Mucosa of stomach (tissue), 1 donor: ENCODE measurements at regions not wholly inside any gene's neighbourhood (a gene's known extent, or its start where the extent isn't known, plus 50 kb on each side); places are given as distances from the start of the nearest gene placed in this dataset.

Source experiments
- H3K27me3 ChIP-seq: one replicate; pipeline ENCODE4 v1.7.0; 2013; ENCODE audit warnings: mild to moderate bottlenecking, low read length; ENCODE audit not compliant: control insufficient read depth, insufficient read depth
- H3K36me3 ChIP-seq: one replicate; pipeline ENCODE4 v1.7.0; 2013; ENCODE audit warnings: low read length; ENCODE audit not compliant: control insufficient read depth, insufficient read depth
- H3K4me1 ChIP-seq: one replicate; pipeline ENCODE4 v1.7.0; 2013; ENCODE audit warnings: mild to moderate bottlenecking, low read length; ENCODE audit not compliant: control insufficient read depth, insufficient read depth
- H3K4me3 ChIP-seq: one replicate; pipeline ENCODE4 v1.7.0; 2013; ENCODE audit warnings: low read length
- H3K9ac ChIP-seq: one replicate; pipeline ENCODE4 v1.7.0; 2013; ENCODE audit warnings: mild to moderate bottlenecking, low read length, moderate library complexity
- H3K9me3 ChIP-seq: one replicate; pipeline ENCODE4 v1.7.0; 2013; ENCODE audit warnings: mild to moderate bottlenecking, low read length, moderate library complexity; ENCODE audit not compliant: control insufficient read depth
- donor health status: Pancreatic carcinoma.

DNA sequence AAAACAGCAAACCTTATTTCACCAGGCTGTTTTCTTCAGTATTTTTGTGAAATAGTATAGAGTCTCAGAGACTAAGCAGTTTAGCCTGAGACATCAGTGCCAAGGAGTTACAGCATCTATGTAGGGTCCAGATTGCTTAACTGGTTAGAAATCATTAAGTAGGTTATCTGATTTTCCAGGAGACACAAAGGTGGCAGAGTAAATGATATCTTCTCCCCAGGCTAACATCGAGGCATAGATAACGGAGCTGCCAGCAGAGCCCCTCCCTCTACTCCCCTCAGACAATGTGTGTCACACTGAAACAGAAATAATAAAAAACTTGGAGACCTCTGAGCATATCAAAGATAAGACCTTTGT lies 473.0 kb upstream of the CITED2 start:
- H3K27me3 ChIP-seq: no peaks in the 10 kb centered on the region
- H3K9ac ChIP-seq: no peak overlapping the region
- H3K36me3 ChIP-seq: no peaks in the 10 kb centered on the region
- H3K4me1 ChIP-seq: peaks cover 8% of the 10 kb centered on the region
- no peaks in the 10 kb centered on the region for H3K9me3 ChIP-seq
- H3K4me3 ChIP-seq: no peak overlapping the region

DNA sequence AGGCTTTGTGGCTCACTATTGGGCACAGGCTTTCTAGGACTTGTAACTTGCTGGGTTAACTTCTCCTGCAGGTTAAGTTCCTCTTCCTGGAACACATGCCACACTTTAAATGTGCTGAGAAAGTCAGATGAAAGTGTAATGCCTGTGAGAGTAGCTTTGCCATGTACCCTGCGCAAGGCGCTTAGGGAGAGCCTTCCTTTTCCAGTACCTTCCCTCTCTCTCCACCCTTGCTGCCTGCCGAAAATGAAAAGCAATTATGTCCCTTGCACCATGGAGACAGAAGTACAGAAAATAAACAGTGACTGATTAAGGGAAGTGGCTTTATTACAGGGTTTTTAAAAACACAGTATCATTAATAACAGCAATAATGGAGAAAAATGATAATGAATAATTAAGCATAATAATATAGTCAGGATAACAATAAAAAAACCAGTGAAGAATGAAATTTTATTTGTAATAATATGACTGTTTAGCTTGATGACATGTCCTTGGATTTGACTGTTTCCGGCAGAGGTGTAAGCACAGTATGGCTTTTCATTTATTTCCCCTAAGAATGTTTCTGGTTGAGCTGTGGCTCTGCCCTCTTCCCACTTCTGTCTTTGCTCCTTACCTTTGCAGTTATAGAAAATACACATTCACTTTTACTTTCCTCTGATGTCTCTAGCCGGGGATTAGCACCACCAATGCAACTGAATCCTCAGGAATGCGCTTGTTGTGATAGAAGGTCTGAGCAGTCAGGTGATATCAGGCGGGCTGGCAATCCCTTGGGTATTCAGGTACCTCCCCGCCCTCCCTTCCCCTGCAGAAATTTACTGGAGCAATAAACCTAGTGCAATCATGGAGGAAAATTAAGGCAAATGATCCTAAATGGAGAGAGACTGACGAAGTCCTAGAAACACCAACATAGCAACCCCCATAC lies 472.3 kb upstream of the CITED2 start:
- H3K9me3 ChIP-seq: no peaks in the 10 kb centered on the region
- peaks cover 8% of the 10 kb centered on the region for H3K4me1 ChIP-seq
- H3K4me3 ChIP-seq: no peak overlapping the region
- no peaks in the 10 kb centered on the region for H3K36me3 ChIP-seq
- H3K9ac ChIP-seq: no peak overlapping the region
- H3K27me3 ChIP-seq: no peaks in the 10 kb centered on the region

DNA sequence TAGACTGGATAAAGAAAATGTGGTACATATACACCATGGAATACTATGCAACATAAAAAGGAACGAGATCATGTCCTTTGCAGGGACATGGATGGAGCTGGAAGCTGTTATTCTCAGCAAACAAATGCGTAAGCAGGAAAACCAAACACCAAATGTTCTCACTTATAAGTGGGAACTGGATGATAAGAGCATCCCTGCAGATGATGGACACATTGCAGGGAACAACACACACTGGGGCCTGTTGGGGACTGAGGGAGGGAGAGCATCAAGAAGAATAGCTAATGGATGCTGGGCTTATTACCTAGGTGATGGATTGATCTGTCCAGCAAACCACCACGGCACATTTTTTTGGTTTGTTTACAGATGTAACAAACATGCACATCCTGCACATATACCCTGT lies 470.5 kb upstream of the CITED2 start:
- Histone ChIP-seq H3K27me3 (no peaks in the 10 kb centered on the region), H3K9me3 (no peaks in the 10 kb centered on the region), H3K4me1 (peaks cover 8% of the 10 kb centered on the region), H3K36me3 (no peaks in the 10 kb centered on the region), H3K4me3 (no peak overlapping the region), H3K9ac (no peak overlapping the region)

DNA sequence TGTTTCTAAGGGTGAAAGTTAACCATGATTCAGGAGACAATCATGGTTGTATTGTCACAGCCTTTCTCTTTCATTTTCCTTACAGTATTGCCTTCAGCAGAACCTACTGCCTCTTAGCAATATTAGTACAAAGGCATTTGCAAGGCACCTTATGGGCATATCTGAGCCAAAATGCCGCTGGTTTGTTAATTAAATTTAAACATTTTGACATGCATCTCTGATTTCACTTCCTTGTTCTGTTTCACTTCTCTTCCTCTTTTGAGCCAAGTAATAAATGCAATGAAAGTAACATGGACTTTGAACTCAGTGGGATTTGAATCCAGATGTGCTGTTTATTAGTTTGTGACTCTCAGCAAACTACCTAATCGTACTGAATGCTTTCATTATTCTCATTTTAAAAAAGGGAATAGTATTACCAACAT lies 467.4 kb upstream of the CITED2 start:
- Histone ChIP-seq H3K9me3 (no peaks in the 10 kb centered on the region), H3K27me3 (no peaks in the 10 kb centered on the region), H3K4me3 (no peak overlapping the region), H3K4me1 (peaks cover 8% of the 10 kb centered on the region), H3K9ac (no peak overlapping the region), H3K36me3 (no peaks in the 10 kb centered on the region)

DNA sequence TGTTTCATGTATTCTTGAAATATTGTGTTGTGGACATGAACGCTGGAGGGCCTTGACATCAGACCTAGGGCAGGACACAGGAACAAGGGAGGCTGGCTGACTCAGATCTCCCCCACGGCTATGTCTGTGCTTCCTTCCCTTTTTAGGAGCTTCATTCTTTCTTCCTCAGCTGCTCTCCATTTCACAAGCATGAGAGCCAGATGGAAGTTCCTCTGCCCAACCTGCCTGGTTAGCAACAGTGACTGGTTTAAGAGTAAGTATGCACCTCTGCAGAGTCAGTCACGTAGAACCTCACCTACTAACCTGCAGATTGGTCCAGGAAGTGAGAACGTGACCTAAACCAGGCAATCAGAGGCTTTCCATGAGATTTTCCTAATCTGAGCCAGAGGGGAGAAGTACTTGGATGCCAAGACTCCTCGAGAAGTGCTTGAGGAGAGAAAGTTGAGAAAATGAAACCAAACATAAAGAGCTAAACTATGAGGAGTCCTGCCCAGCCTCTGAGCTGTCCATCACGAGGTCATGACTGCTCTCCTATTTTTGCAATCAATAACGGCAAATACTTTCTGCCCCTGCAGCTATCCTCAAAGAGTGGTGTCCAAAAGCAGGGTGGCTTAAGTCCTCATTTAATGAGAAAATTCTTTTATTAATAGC lies 465.2 kb upstream of the CITED2 start:
- H3K27me3 ChIP-seq: no peaks in the 10 kb centered on the region
- no peak overlapping the region for H3K4me3 ChIP-seq
- no peaks in the 10 kb centered on the region for H3K36me3 ChIP-seq
- no peak overlapping the region for H3K9ac ChIP-seq
- H3K9me3 ChIP-seq: no peaks in the 10 kb centered on the region
- no peaks in the 10 kb centered on the region for H3K4me1 ChIP-seq

DNA sequence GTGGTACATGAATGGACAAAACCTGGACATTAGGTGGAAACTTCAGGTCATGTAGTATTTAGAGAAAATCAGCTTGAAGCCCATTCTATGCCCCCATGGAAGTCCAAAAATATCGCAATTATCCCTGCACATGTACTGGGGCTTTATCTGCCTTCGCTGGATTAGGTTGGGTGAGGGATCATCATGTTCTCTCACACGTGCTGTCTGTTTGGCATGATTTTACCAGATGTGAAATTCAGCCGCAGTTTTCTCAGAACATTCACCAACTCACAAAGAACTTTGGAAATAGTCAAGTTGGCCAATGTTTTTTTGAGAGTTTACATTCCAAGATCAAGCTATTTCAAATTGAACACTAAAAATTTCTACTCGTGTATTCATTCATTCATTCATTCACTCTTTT lies 459.8 kb upstream of the CITED2 start:
- H3K36me3 ChIP-seq: no peaks in the 10 kb centered on the region
- H3K9ac ChIP-seq: no peak overlapping the region
- H3K27me3 ChIP-seq: no peaks in the 10 kb centered on the region
- no peaks in the 10 kb centered on the region for H3K9me3 ChIP-seq
- H3K4me1 ChIP-seq: no peaks in the 10 kb centered on the region
- H3K4me3 ChIP-seq: no peak overlapping the region

DNA sequence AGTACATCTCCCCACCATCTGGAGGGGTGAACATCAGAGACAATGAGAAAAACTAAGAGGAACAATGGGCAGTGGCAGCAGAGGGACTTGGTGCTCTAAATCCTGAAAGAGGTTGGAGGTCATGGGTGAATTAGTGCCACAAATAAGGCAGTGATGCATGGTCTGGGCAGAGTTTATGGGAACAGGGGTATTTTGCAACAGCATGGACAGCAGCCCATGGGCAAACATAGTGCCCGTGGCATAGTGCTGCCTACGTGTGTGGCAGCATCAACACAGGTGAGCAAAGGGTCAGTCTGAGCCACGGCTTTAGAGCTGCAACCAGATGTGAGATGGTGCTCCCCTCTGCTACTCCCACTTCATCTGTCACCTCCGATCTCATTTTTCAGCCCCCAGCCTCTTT lies 459.1 kb upstream of the CITED2 start:
- no peak overlapping the region for H3K4me3 ChIP-seq
- H3K9me3 ChIP-seq: no peaks in the 10 kb centered on the region
- no peak overlapping the region for H3K9ac ChIP-seq
- no peaks in the 10 kb centered on the region for H3K27me3 ChIP-seq
- no peaks in the 10 kb centered on the region for H3K4me1 ChIP-seq
- H3K36me3 ChIP-seq: no peaks in the 10 kb centered on the region

DNA sequence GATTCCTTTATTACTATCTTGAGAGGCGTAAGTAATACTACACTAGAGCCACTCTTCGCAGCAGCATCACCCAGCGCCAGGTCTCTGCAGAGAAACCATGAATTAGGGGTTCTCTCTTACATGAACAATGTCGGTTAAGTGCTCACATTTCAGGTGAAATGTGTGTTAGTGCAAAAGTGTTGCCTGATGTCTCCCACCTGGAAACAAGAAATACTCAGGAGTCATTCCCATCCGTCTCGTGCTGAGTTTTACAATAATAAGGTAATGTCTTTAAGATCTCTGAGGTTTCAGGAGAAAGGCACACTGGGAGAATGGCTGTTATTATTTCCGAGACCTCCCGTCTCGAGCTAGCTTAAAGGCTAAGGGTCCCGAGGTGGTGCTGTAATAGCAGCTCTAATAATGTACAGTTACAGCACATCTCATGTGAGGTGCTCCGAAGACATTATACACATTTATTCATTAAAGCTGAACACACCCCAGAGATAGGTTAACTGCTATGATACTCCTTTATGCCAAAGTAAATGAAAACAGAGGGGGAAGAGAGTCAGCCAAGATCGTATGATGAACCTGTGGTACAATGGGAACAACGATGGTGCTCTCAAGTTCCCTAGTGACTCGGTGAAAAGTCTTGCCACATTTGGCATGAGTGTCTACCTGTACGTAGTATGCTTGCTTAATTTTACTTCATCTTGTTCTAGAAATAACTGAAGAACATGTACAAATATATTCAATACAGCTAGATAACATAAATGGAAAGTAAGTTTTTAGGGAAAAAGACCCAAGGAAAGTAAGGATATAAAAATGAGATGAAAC lies 458.3 kb upstream of the CITED2 start:
- Histone ChIP-seq H3K9ac (no peak overlapping the region), H3K36me3 (no peaks in the 10 kb centered on the region), H3K4me1 (no peaks in the 10 kb centered on the region), H3K4me3 (no peak overlapping the region), H3K27me3 (no peaks in the 10 kb centered on the region), H3K9me3 (no peaks in the 10 kb centered on the region)

DNA sequence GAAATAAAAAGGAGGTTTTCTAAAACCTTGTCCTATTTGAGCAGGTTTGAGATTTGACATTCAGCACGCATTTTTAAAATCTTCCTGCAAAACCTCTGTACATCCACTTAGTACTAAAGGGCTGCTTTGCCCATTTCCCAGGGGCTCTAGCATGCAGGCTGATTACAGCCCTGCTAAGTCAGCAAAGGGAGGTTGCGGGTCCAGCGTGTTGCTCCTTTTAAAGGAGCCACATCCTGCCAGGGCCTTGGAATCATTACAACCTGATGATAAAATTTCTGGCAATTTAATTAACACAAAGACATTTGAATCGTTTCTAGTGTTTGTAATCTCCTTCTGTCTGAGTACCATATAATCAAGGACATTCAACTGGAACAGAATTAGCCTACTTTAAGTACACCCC lies 455.1 kb upstream of the CITED2 start:
- Histone ChIP-seq H3K27me3 (no peaks in the 10 kb centered on the region), H3K9me3 (no peaks in the 10 kb centered on the region), H3K9ac (no peak overlapping the region), H3K36me3 (no peaks in the 10 kb centered on the region), H3K4me1 (no peaks in the 10 kb centered on the region), H3K4me3 (no peak overlapping the region)

DNA sequence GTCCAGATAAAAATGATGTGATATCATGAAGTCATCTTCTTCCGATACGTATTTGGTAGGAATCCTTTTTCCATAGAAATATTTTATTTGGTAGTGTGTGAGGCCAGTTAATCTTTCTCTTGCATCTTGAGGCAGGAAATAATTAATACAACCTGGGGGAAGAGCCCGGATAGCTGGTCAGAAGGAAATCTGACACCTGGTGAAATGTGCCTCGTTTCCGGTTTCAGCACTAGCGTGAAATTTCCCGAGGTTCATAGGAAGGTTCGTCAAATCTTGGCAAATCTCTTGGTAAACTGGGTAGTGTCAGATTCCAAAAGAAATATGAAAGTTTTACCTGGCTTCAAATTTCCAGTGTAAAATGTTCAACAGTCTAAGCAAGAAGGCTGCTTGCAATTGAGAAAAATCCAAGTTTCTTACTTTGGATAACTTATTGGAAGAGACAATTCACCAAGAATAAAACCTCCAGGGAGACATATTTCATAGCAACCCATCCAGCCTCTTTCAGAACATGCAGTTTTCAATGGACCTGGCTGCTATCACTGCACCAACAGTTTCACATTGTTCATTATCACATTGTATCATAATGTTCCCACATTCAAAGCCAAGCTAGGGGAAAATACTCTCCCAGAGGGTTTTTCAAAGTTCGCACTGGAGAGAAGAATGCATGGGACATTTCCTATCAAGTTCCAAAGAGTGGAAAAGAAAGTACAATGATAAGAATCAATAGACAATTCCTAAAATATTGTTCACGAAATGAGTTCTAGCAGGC lies 454.5 kb upstream of the CITED2 start:
- H3K9me3 ChIP-seq: no peaks in the 10 kb centered on the region
- H3K4me3 ChIP-seq: no peak overlapping the region
- H3K27me3 ChIP-seq: no peaks in the 10 kb centered on the region
- no peaks in the 10 kb centered on the region for H3K36me3 ChIP-seq
- no peaks in the 10 kb centered on the region for H3K4me1 ChIP-seq
- H3K9ac ChIP-seq: no peak overlapping the region

DNA sequence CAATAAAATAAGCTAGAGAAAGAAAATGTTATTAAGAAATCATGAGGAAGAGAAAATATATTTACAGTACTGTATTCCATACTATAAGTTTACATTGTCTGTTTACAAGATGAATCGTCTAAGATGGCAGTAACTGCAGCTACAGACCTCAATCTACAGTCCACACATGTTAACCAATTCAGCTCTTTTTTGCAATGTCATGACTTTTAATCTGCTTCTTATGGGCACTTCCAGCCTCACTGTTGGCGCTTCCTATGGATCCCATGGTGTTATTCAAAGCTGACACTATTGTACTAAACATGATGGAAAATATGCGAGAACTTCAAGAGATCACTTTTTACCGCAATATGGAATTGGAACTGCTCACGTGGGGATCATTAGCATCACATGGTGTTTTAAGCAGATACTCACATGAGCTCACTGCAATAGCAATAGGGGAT lies 451.5 kb upstream of the CITED2 start:
- Histone ChIP-seq H3K36me3 (no peaks in the 10 kb centered on the region), H3K27me3 (no peaks in the 10 kb centered on the region), H3K4me3 (no peak overlapping the region), H3K9me3 (no peaks in the 10 kb centered on the region), H3K4me1 (no peaks in the 10 kb centered on the region), H3K9ac (no peak overlapping the region)
